ENCODE measurements at regions not wholly inside any gene's neighbourhood (a gene's known extent, or its start where the extent isn't known, plus 50 kb on each side); places are given as distances from the start of the nearest gene placed in this dataset.
"Not testable (repeated sequence)": the region's sequence is repeated elsewhere in the genome, so short reads cannot be mapped to it uniquely, and the experiment has no call there.

- TF ChIP-seq CTCF (IDR thresholded peaks at IDR 0.05; ENCODE audit: low read depth, low read length, poor library complexity, severe bottlenecking); EZH2phosphoT487 (IDR thresholded peaks at IDR 0.05; ENCODE audit: borderline replicate concordance, low read length): not testable (repeated sequence)
These were observed 283.8 kb upstream of the WSB1 start for GRCh38 chr17:27010138-27010537.
